Activated CD4-positive, alpha-beta memory T cell treated with anti-CD3 and anti-CD28 coated beads, Interleukin-2, amount 10 ng/mL, durations not matched to agents 7 days and 5 days (primary cell): ENCODE measurements at regions not wholly inside any gene's neighbourhood (a gene's known extent, or its start where the extent isn't known, plus 50 kb on each side); places are given as distances from the start of the nearest gene placed in this dataset.

Experiments
- CTCF ChIA-PET: fragments of 350-600 bp; sonication (Branson Sonifier 250); formaldehyde crosslinking; loops from one replicate; lab custom pipeline; 2021; ENCODE audit warnings: antibody characterized with exemption, inconsistent platforms; lab: Charles Lee
- POLR2A ChIA-PET: fragments of 350-600 bp; sonication (Branson Sonifier 250); formaldehyde crosslinking; loops from one replicate; lab custom pipeline; 2021; ENCODE audit warnings: antibody characterized with exemption; lab: Charles Lee
- DNase-seq: peaks from one replicate; pipeline ENCODE4 v3.0.0-alpha.2; 2020
- H3K27ac Mint-ChIP-seq: one replicate; pipeline ENCODE4 v1.8.0; 2021; ENCODE audit warnings: mild to moderate bottlenecking, mixed read lengths
- H3K27me3 Mint-ChIP-seq: one replicate; pipeline ENCODE4 v1.8.0; 2021; ENCODE audit warnings: mixed read lengths
- H3K36me3 Mint-ChIP-seq: one replicate; pipeline ENCODE4 v1.8.0; 2021; ENCODE audit warnings: low read depth, mixed read lengths
- H3K4me1 Mint-ChIP-seq: one replicate; pipeline ENCODE4 v1.8.0; 2021; ENCODE audit warnings: mixed read lengths
- H3K4me3 Mint-ChIP-seq: one replicate; pipeline ENCODE4 v1.8.0; 2021; ENCODE audit warnings: mild to moderate bottlenecking, mixed read lengths
- H3K9me3 Mint-ChIP-seq: one replicate; pipeline ENCODE4 v1.8.0; 2021; ENCODE audit warnings: mixed read lengths

DNA sequence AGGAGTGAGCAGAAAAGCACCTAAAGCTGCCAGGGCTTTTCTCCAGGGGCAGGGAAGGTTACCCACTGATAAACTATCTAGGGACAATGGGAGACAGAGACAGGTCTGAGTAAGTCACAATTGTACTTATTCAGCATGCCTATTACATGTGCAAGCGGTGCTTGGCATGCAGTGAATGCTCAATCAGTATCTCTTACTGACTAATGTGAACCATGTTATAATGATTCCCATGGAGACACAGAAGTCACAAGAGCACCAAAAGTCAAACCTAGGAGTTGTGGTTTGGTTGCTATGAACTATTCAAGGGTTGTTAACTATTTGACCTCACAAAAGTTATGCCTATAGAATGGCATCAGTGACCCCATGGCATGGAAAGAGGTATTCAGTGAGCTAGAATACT, 50.0 kb upstream of the RASGRP1 start:
- Mint-ChIP-seq H3K36me3 (peaks cover 17% of the 10 kb centered on the region), H3K9me3 (peaks cover 4% of the 10 kb centered on the region), H3K4me3 (no peak overlapping the region), H3K4me1 (peaks cover 41% of the 10 kb centered on the region), H3K27me3 (no peaks in the 10 kb centered on the region), H3K27ac (no peak overlapping the region)
- CTCF ChIA-PET = interaction anchor here (1.7 to 10.7 kb wide), 2 partner anchors 50 to 85 kb away, joined by 4 to 99 read pairs; partner anchors contain the start of gene RASGRP1
- POLR2A ChIA-PET = interaction anchor here (1.6 to 9.8 kb wide), 3 partner anchors 38 to 72 kb away, joined by 5 to 243 read pairs (median 184); partner anchors contain the start of gene RASGRP1
- DNase-seq = no peak

DNA sequence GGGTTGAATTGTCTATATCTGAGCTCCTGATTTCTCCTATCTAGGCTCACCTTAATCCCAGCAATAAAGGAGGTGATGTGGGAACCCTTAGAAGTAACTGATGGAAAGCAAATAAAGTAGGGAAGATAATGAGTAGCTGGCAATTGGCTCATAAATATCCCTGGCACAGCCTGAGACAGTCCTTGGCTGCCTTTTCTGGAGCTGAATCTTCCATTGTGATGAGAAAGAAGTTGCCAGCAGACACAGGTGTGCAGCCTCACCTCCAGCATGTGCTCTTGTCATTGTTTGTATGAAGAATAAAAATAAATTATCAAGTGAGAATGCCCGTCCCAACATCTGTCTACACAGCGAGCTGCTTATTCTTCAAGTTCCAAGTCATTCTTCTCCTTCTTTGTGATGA, 53.2 kb upstream of the RASGRP1 start:
- ChIA-PET CTCF (interaction anchor here (1.3 to 10.7 kb wide), 3 partner anchors 14 to 73 kb away, joined by 3 to 99 read pairs (median 4); partner anchors contain the start of gene RASGRP1), POLR2A (interaction anchor here (1.1 to 1.5 kb wide), 4 partner anchors 8 to 71 kb away, joined by 3 to 6 read pairs (median 4); no protein-coding TSS in a partner anchor)
- peaks cover 5% of the 10 kb centered on the region for H3K36me3 Mint-ChIP-seq
- H3K4me1 Mint-ChIP-seq = peaks cover 12% of the 10 kb centered on the region
- no peak for DNase-seq
- H3K27ac Mint-ChIP-seq = no peak overlapping the region
- H3K4me3 Mint-ChIP-seq = no peak overlapping the region
- no peaks in the 10 kb centered on the region for H3K27me3 Mint-ChIP-seq
- H3K9me3 Mint-ChIP-seq = peaks cover 4% of the 10 kb centered on the region

- Mint-ChIP-seq H3K9me3 (peaks cover 2% of the 10 kb centered on the region), H3K27ac (no peak overlapping the region), H3K4me3 (no peak overlapping the region), H3K36me3 (peaks cover 2% of the 10 kb centered on the region), H3K27me3 (no peaks in the 10 kb centered on the region), H3K4me1 (peaks cover 10% of the 10 kb centered on the region)
- CTCF ChIA-PET = interaction anchor here (1.3 to 10.7 kb wide), 3 partner anchors 14 to 72 kb away, joined by 3 to 99 read pairs (median 4); partner anchors contain the start of gene RASGRP1
- POLR2A ChIA-PET = interaction anchor here (1.1 to 3.2 kb wide), 5 partner anchors 8 to 71 kb away, joined by 3 to 9 read pairs (median 5); no protein-coding TSS in a partner anchor
- no peak for DNase-seq
Measured at GRCh38 chr15:38618242-38618955, 53.8 kb upstream of the RASGRP1 start.

DNA sequence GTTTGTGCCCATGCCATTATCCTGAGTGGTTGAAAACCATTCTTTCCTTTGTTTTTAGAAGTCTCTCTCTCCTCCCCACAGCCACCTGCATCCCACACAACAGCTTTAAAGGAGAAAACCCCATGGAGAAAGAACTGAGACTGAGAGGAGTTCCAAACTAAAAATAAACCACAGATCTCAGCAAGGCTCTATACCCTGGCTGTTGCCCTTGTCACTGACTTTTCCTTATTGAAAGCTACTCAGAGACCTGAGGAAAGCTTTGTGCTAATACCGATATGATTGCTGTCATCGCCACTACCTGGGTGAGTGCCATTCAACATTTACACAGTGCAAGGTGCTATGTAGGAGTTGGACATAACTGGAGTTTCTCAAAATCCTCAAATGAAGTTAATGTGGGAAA, 55.5 kb upstream of the RASGRP1 start:
- no peak for DNase-seq
- Mint-ChIP-seq H3K9me3 (no peaks in the 10 kb centered on the region), H3K4me3 (no peak overlapping the region), H3K27ac (no peak overlapping the region), H3K4me1 (peaks cover 12% of the 10 kb centered on the region), H3K27me3 (no peaks in the 10 kb centered on the region), H3K36me3 (no peaks in the 10 kb centered on the region)
- ChIA-PET CTCF (no interaction called here), POLR2A (interaction anchor here (1.6 to 3.2 kb wide), 4 partner anchors 8 to 32 kb away, joined by 4 to 11 read pairs (median 9); no protein-coding TSS in a partner anchor)

DNA sequence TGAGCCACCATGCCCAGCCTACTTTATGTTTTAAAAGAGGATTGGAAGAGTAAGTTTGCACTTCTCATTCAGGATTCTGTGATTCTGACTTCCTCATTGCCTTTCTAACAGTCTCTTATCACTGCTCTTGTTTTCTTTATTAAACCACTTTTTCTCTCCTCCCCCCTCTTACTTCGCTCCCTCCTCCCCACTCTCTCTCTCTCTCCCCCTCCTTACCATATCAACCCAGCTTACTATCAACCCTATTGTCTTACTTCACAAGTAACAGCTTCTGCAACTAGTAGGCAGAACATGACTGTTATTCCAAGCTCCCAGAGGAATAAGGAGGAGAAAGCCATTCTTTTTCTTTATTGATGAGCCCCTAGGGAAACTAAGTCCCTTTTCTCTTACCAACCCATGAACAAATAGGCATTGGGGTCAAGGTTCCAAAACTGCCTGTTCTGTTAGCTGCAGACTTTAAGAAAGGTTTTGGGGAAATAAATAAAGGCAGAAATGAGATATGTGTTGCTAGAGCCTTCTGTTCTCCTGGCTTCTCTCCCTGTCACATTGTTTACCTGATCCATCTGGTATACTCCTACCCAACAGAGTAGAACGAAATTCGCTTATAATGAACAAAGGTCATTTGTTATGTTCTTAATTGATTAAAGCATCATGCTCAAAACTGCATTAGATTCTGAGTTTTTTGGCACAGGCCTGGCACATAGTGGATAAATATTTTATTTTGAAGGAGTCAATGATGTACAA, 56.4 kb upstream of the RASGRP1 start:
- Mint-ChIP-seq H3K36me3 (no peaks in the 10 kb centered on the region), H3K4me1 (peaks cover 12% of the 10 kb centered on the region), H3K4me3 (no peak overlapping the region), H3K27me3 (no peaks in the 10 kb centered on the region), H3K27ac (no peak overlapping the region), H3K9me3 (no peaks in the 10 kb centered on the region)
- POLR2A ChIA-PET = interaction anchor here (1.1 to 3.2 kb wide), 6 partner anchors 9 to 60 kb away, joined by 3 to 11 read pairs (median 6); no protein-coding TSS in a partner anchor
- DNase-seq = no peak
- CTCF ChIA-PET = interaction anchor here (1.5 kb wide), 1 partner anchor 11 kb away, joined by 3 read pairs; no protein-coding TSS in a partner anchor

DNA sequence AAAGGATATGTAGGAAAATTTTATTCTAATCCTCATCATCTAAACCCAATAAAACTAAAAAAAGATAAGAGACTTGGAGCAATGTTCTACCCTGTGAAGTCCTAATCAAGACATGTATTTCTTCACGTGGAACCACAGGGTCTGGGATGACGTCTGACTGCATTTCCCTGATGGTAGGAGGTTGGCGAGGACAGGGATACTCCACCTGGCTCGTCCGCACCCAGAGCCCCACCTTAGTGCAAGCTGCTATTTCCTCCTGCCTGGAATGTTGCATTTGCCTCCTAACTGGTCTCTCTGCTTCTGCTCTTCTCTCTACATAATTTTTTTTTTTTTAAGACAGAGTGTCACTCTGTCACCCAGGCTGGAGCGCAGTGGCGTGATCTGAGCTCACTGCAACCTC, 57.7 kb upstream of the RASGRP1 start:
- no peak for DNase-seq
- H3K9me3 Mint-ChIP-seq = no peaks in the 10 kb centered on the region
- no peaks in the 10 kb centered on the region for H3K27me3 Mint-ChIP-seq
- H3K36me3 Mint-ChIP-seq = no peaks in the 10 kb centered on the region
- no peak overlapping the region for H3K27ac Mint-ChIP-seq
- no peak overlapping the region for H3K4me3 Mint-ChIP-seq
- POLR2A ChIA-PET = interaction anchor here (1.2 to 4.9 kb wide), 2 partner anchors 11 to 29 kb away, joined by 4 to 39 read pairs; no protein-coding TSS in a partner anchor
- H3K4me1 Mint-ChIP-seq = peaks cover 19% of the 10 kb centered on the region
- CTCF ChIA-PET = interaction anchor here (1.5 kb wide), 1 partner anchor 13 kb away, joined by 3 read pairs; no protein-coding TSS in a partner anchor

DNA sequence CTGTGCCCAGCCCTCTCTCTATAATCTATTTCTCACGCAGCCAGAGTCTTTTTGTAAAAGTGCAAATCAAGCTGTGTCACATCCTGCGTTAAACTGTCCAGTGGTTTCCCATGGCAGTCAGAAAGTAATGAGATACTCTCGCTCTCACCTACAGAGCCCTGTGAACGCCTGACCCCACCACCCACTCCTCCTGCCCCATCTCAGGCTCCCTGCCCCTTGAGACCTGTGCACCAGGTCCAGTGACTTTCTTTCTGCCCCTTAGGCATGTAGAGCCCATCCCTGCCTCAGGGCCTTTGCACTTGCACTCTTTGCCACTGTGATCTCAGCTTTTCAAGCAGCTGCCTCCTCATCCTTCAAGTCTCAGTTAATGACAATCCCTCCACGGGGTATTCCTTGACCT, 58.3 kb upstream of the RASGRP1 start:
- no peaks in the 10 kb centered on the region for H3K9me3 Mint-ChIP-seq

DNA sequence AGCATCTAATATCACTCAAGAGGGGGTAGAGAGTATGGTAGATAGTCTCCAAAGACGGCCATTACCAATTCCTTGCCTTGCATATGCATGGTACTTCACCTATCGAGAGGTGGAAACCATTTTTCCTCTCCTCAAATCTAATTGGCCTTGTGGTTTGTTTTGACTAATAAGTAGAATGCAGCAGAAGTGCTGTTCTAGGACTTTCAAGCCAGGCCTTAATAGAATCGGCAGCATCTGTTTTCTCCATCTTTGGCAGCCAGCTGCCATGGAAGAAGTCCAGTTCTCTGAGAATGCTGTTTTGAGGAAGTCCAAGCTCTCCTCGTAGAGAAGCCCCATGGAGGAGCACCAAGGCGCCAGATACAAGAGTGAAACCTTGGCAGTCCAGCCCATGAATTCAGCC, 59.1 kb upstream of the RASGRP1 start:
- POLR2A ChIA-PET = interaction anchor here (0.9 to 4.9 kb wide), 5 partner anchors 12 to 67 kb away, joined by 3 to 39 read pairs (median 19); partner anchors contain the start of gene RASGRP1
- no peaks in the 10 kb centered on the region for H3K9me3 Mint-ChIP-seq
- no peaks in the 10 kb centered on the region for H3K27me3 Mint-ChIP-seq
- H3K36me3 Mint-ChIP-seq = no peaks in the 10 kb centered on the region
- no peak overlapping the region for H3K4me3 Mint-ChIP-seq
- H3K4me1 Mint-ChIP-seq = peaks cover 21% of the 10 kb centered on the region
- no peak for DNase-seq
- CTCF ChIA-PET = interaction anchor here (1.0 kb wide), 1 partner anchor 27 kb away, joined by 4 read pairs; no protein-coding TSS in a partner anchor
- no peak overlapping the region for H3K27ac Mint-ChIP-seq

More for the DNA sequence above, 58.3 kb upstream of the RASGRP1 start:
- DNase-seq = no peak
- POLR2A ChIA-PET = interaction anchor here (1.2 to 4.9 kb wide), 3 partner anchors 11 to 59 kb away, joined by 4 to 39 read pairs (median 22); partner anchors contain the start of gene RASGRP1
- Mint-ChIP-seq H3K4me1 (peaks cover 19% of the 10 kb centered on the region), H3K4me3 (no peak overlapping the region), H3K27ac (no peak overlapping the region), H3K27me3 (no peaks in the 10 kb centered on the region), H3K36me3 (no peaks in the 10 kb centered on the region)
- CTCF ChIA-PET = interaction anchor here (1.5 kb wide), 1 partner anchor 13 kb away, joined by 3 read pairs; no protein-coding TSS in a partner anchor

DNA sequence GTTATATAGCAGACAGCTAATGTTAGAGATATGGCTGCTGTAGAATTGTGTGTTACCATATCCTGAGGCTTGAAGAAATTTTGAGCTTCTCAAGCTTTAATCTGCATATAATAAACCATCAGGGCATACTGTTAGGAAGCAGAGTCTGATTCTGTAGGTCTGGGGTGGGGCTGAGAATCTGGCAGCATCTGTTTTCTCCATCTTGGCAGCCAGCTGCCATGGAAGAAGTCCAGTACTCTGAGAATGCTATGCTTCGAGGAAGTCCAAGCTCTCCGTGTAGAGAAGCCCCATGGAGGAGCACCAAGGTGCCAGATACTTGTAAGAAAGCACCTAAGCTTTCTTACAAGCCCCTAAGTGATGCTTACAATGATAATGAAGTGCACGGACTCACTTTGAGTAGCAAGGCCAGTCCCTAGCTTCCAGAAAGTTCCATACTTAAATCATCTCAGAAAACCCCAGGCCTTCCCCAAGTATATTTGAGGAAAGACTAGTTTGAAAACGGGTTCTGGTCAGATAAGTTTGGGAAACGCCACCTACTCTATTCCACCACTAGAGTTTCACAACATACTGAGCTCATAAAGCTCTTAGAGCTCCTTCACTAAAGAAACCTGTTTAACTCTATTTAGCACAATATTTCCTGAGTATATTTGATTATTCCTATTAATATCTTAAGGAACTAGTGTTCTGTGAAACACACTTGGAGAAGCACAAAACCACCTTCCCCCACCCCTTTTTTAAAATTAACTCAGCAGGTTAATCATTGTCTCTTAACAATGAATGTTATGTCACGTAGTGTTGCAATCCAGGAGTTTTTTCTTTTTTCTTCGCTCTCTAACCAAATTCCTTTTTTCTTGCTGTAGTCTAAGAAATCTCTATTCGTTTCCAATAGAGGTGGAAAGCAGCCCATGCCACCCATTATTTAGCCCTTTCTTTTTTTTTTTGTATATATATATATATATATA, 59.9 kb upstream of the RASGRP1 start:
- peaks cover 25% of the 10 kb centered on the region for H3K4me1 Mint-ChIP-seq
- H3K36me3 Mint-ChIP-seq = no peaks in the 10 kb centered on the region
- H3K27ac Mint-ChIP-seq = no peak overlapping the region
- H3K9me3 Mint-ChIP-seq = no peaks in the 10 kb centered on the region
- POLR2A ChIA-PET = interaction anchor here (0.9 to 4.9 kb wide), 5 partner anchors 13 to 68 kb away, joined by 3 to 39 read pairs (median 19); partner anchors contain the start of gene RASGRP1
- CTCF ChIA-PET = interaction anchor here (1.0 to 1.9 kb wide), 2 partner anchors 27 kb away, joined by 4 to 6 read pairs; no protein-coding TSS in a partner anchor
- H3K27me3 Mint-ChIP-seq = no peaks in the 10 kb centered on the region
- no peak for DNase-seq
- H3K4me3 Mint-ChIP-seq = no peak overlapping the region

- H3K4me3 Mint-ChIP-seq = no peak overlapping the region
- CTCF ChIA-PET = interaction anchor here (0.9 to 1.9 kb wide), 4 partner anchors 14 to 74 kb away, joined by 3 to 9 read pairs (median 5); no protein-coding TSS in a partner anchor
- no peaks in the 10 kb centered on the region for H3K27me3 Mint-ChIP-seq
- H3K9me3 Mint-ChIP-seq = no peaks in the 10 kb centered on the region
- POLR2A ChIA-PET = interaction anchor here (0.8 to 4.9 kb wide), 5 partner anchors 9 to 62 kb away, joined by 3 to 39 read pairs (median 19); partner anchors contain the start of gene RASGRP1
- DNase-seq = no peak
- H3K36me3 Mint-ChIP-seq = no peaks in the 10 kb centered on the region
- H3K4me1 Mint-ChIP-seq = peaks cover 29% of the 10 kb centered on the region
- no peak overlapping the region for H3K27ac Mint-ChIP-seq
Measured at GRCh38 chr15:38625886-38626285, 61.3 kb upstream of the RASGRP1 start.

GRCh38 chr15:38626443-38627050, 61.9 kb upstream of the RASGRP1 start:
- H3K9me3 Mint-ChIP-seq = no peaks in the 10 kb centered on the region
- H3K27me3 Mint-ChIP-seq = no peaks in the 10 kb centered on the region
- peaks cover 35% of the 10 kb centered on the region for H3K4me1 Mint-ChIP-seq
- ChIA-PET POLR2A (interaction anchor here (1.0 to 4.9 kb wide), 4 partner anchors 9 to 63 kb away, joined by 5 to 39 read pairs (median 20); partner anchors contain the start of gene RASGRP1), CTCF (interaction anchor here (0.9 to 1.9 kb wide), 4 partner anchors 15 to 73 kb away, joined by 3 to 9 read pairs (median 5); no protein-coding TSS in a partner anchor)
- H3K27ac Mint-ChIP-seq = no peak overlapping the region
- no peaks in the 10 kb centered on the region for H3K36me3 Mint-ChIP-seq
- no peak overlapping the region for H3K4me3 Mint-ChIP-seq
- no peak for DNase-seq
